ENCODE measurements at regions not wholly inside any gene's neighbourhood (a gene's known extent, or its start where the extent isn't known, plus 50 kb on each side); places are given as distances from the start of the nearest gene placed in this dataset.
"Not testable (repeated sequence)": the region's sequence is repeated elsewhere in the genome, so short reads cannot be mapped to it uniquely, and the experiment has no call there.

- POLR2A ChIA-PET (ENCODE audit: unreplicated experiment): no interaction called here
- no peaks in the 10 kb centered on the region for H3K79me2 ChIP-seq (ENCODE audit: low read length)
- H3K9ac ChIP-seq (ENCODE audit: low read length): no peak overlapping the region
- intact Hi-C loops (cut with micrococcal nuclease): no loop called here
- TF ChIP-seq EZH2phosphoT487 (IDR thresholded peaks at IDR 0.05; ENCODE audit: borderline replicate concordance, low read length) (no peak), CTCF (conservative IDR thresholded peaks at IDR 0.05; ENCODE audit: low read depth, low read length) (no peak), EZH2 (IDR thresholded peaks at IDR 0.05; ENCODE audit: low read length, unreplicated experiment) (no peak)
- ATAC-seq (no peak), DNase-seq (no peak)
- H3K36me3 ChIP-seq (ENCODE audit: low read depth, low read length): no peaks in the 10 kb centered on the region
- no peak overlapping the region for H3K4me3 ChIP-seq (ENCODE audit: low read length)
- H3K4me2 ChIP-seq (ENCODE audit: low read length): no peak overlapping the region
- H4K20me1 ChIP-seq (ENCODE audit: low read length): no peaks in the 10 kb centered on the region
- no peaks in the 10 kb centered on the region for H3K4me1 ChIP-seq (ENCODE audit: insufficient read depth, low read length)
- H3F3A ChIP-seq (ENCODE audit: low read length, unreplicated experiment): no peaks in the 10 kb centered on the region
- H3K27me3 ChIP-seq (ENCODE audit: low read length): no peaks in the 10 kb centered on the region
- CTCF ChIA-PET: no interaction called here
- H3K27ac ChIP-seq (ENCODE audit: low read length): no peak overlapping the region
- no peaks in the 10 kb centered on the region for H3K9me3 ChIP-seq (ENCODE audit: low read length)
- BruUV-seq (replicated peaks): no TSS peak
- H2AFZ ChIP-seq (ENCODE audit: low read length): no peak overlapping the region
- H3K9me2 ChIP-seq (replicated peaks; ENCODE audit: low read length): no peaks in the 10 kb centered on the region
Measured at GRCh38 chrX:109036624-109037023, 300.3 kb upstream of the IRS4 start.

- intact Hi-C loops (cut with micrococcal nuclease): no loop called here
- Histone ChIP-seq H3K27me3 (ENCODE audit: low read length) (no peaks in the 10 kb centered on the region), H4K20me1 (ENCODE audit: low read length) (no peaks in the 10 kb centered on the region), H3K36me3 (ENCODE audit: low read depth, low read length) (no peaks in the 10 kb centered on the region), H3K4me3 (ENCODE audit: low read length) (no peak overlapping the region), H2AFZ (ENCODE audit: low read length) (no peak overlapping the region), H3K9ac (ENCODE audit: low read length) (no peak overlapping the region), H3K9me2 (replicated peaks; ENCODE audit: low read length) (no peaks in the 10 kb centered on the region), H3K27ac (ENCODE audit: low read length) (no peak overlapping the region), H3F3A (ENCODE audit: low read length, unreplicated experiment) (no peaks in the 10 kb centered on the region), H3K4me1 (ENCODE audit: insufficient read depth, low read length) (no peaks in the 10 kb centered on the region), H3K4me2 (ENCODE audit: low read length) (no peak overlapping the region), H3K9me3 (ENCODE audit: low read length) (no peaks in the 10 kb centered on the region), H3K79me2 (ENCODE audit: low read length) (no peaks in the 10 kb centered on the region)
- BruUV-seq (replicated peaks): no TSS peak
- ATAC-seq (no peak), DNase-seq (no peak)
- ChIA-PET POLR2A (ENCODE audit: unreplicated experiment) (no interaction called here), CTCF (no interaction called here)
- TF ChIP-seq CTCF (conservative IDR thresholded peaks at IDR 0.05; ENCODE audit: low read depth, low read length) (no peak), EZH2phosphoT487 (IDR thresholded peaks at IDR 0.05; ENCODE audit: borderline replicate concordance, low read length) (no peak), EZH2 (IDR thresholded peaks at IDR 0.05; ENCODE audit: low read length, unreplicated experiment) (no peak)
Measured at GRCh38 chrX:108993909-108994308, 257.5 kb upstream of the IRS4 start.

- H3K9ac ChIP-seq (ENCODE audit: low read length); CTCF ChIA-PET; H3K4me3 ChIP-seq (ENCODE audit: low read length); H2AFZ ChIP-seq (ENCODE audit: low read length); H3K9me2 ChIP-seq (replicated peaks; ENCODE audit: low read length); ATAC-seq; intact Hi-C loops (cut with micrococcal nuclease); BruUV-seq (replicated peaks); H3K9me3 ChIP-seq (ENCODE audit: low read length); H3K4me1 ChIP-seq (ENCODE audit: insufficient read depth, low read length); H3K27ac ChIP-seq (ENCODE audit: low read length); H4K20me1 ChIP-seq (ENCODE audit: low read length); H3K36me3 ChIP-seq (ENCODE audit: low read depth, low read length); DNase-seq; H3F3A ChIP-seq (ENCODE audit: low read length, unreplicated experiment); H3K27me3 ChIP-seq (ENCODE audit: low read length); H3K79me2 ChIP-seq (ENCODE audit: low read length); POLR2A ChIA-PET (ENCODE audit: unreplicated experiment); H3K4me2 ChIP-seq (ENCODE audit: low read length): not testable (repeated sequence)
Measured at GRCh38 chrX:108972899-108973298, 236.5 kb upstream of the IRS4 start.
